ENCODE measurements at regions not wholly inside any gene's neighbourhood (a gene's known extent, or its start where the extent isn't known, plus 50 kb on each side); places are given as distances from the start of the nearest gene placed in this dataset.
"Not testable (repeated sequence)": the region's sequence is repeated elsewhere in the genome, so short reads cannot be mapped to it uniquely, and the experiment has no call there.

DNA sequence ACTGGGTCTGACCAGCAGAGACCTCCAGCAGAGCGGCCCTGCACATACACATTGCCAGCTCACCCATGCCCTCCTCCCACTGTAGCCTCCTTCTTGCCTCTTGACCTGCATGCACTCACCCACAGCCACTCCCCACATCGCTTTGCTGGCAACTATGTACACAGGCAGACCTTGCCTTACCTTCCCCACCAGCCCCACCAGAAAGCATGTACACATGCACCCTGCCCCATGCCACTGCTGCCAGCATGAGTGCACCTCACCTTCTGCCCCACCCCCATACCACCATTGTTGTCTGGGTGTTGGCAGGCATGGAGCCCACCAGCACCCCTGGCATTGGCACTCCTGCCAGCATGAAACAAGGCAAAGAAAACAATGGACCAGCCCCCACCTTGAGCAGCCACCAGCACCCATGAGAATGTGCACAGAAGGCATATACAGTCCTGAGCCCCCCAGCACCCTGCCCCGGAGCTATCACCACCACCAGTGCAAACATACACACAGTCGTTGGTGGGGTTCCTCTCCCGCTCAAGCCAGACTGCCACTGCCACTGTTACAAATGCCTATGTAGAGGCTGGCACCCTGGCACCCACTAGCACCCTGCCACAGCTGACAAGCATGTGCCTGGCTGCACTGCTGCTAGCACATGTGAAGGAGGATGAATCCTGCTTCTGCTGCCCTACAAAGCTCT, 171.4 kb upstream of the NR4A3 start:
- Histone ChIP-seq H3K9me3 (peaks cover 0 to 19% (median 11%) of the 10 kb centered on the region in 4 donors), H3K4me3 (no peak overlapping the region), H3K27ac (no peak overlapping the region), H3K27me3 (no peaks in the 10 kb centered on the region), H3K36me3 (no peaks in the 10 kb centered on the region), H3K4me1 (no peaks in the 10 kb centered on the region)
- no peak for DNase-seq
- intact Hi-C loops (cut with DNase I; ENCODE audit: low total_unique reads): no loop called here
- WGBS, 5 donors: 76 to 93% (median 91%) methylated on average over 5 of the region's 5 CpGs
- TF ChIP-seq POLR2AphosphoS5 (IDR thresholded peaks at IDR 0.05) (no peak), POLR2A (IDR thresholded peaks at IDR 0.05) (no peak), EP300 (IDR thresholded peaks at IDR 0.05) (no peak)
- TF ChIP-seq, protein P1, sequence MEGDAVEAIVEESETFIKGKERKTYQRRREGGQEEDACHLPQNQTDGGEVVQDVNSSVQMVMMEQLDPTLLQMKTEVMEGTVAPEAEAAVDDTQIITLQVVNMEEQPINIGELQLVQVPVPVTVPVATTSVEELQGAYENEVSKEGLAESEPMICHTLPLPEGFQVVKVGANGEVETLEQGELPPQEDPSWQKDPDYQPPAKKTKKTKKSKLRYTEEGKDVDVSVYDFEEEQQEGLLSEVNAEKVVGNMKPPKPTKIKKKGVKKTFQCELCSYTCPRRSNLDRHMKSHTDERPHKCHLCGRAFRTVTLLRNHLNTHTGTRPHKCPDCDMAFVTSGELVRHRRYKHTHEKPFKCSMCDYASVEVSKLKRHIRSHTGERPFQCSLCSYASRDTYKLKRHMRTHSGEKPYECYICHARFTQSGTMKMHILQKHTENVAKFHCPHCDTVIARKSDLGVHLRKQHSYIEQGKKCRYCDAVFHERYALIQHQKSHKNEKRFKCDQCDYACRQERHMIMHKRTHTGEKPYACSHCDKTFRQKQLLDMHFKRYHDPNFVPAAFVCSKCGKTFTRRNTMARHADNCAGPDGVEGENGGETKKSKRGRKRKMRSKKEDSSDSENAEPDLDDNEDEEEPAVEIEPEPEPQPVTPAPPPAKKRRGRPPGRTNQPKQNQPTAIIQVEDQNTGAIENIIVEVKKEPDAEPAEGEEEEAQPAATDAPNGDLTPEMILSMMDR (IDR thresholded peaks at IDR 0.05): no peak

DNA sequence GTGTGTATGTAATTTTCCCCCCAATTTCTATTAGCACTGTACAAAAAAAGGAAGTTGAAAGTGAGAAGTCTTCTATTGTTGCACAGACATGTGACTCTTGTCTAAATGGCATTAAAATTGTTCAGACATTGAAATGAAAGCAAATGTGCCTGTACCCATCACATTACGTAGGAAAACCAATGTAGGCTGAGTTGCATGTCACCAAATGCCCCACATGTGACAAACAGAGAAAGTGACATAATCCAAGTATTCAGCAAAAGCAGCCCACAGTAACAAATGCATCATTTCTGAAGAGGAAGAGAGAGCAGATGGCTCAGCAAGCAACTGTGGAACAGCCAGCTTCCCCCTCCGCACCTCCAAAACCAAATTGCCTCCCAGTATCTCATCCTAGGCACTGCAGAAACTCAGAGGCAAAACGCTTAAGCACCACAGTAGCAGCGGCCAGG, 161.5 kb upstream of the NR4A3 start:
- H3K9me3 ChIP-seq: no peaks in the 10 kb centered on the region
- no peak overlapping the region for H3K27ac ChIP-seq
- H3K36me3 ChIP-seq: no peaks in the 10 kb centered on the region
- no peaks in the 10 kb centered on the region for H3K4me1 ChIP-seq
- no peak overlapping the region for H3K4me3 ChIP-seq
- intact Hi-C loops (cut with DNase I; ENCODE audit: low total_unique reads): no loop called here
- peak in 1 of 2 donors; percentile 26 for DNase-seq
- H3K27me3 ChIP-seq: no peaks in the 10 kb centered on the region
- WGBS, 5 donors: 70 to 82% (median 81%) methylated on average over 4 of the region's 4 CpGs
- no peak for TF ChIP-seq EP300 (IDR thresholded peaks at IDR 0.05)
- no peak for TF ChIP-seq POLR2AphosphoS5 (IDR thresholded peaks at IDR 0.05)
- no peak for TF ChIP-seq POLR2A (IDR thresholded peaks at IDR 0.05)
- TF ChIP-seq, protein P1 (IDR thresholded peaks at IDR 0.05): no peak

DNA sequence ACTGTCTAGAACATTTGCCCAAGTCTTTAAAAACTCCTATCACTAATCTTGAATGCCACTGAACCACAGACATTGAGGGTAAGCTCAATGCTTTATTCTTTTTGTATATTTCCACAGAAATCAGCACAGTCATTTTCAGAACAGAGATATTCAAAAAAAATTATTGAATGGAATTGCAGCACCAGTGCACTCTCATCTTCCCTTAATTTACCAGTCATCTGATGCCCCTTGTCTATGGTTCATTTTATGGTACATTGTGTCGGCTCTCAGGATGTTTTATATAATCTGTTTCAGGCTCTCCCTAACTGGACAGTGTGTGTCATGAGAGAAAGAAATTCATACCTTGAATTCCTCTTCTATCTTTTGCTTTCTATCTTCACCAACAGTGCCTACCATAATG, 158.4 kb upstream of the NR4A3 start:
- no peaks in the 10 kb centered on the region for H3K27me3 ChIP-seq
- no peaks in the 10 kb centered on the region for H3K9me3 ChIP-seq
- intact Hi-C loops (cut with DNase I; ENCODE audit: low total_unique reads): no loop called here

DNA sequence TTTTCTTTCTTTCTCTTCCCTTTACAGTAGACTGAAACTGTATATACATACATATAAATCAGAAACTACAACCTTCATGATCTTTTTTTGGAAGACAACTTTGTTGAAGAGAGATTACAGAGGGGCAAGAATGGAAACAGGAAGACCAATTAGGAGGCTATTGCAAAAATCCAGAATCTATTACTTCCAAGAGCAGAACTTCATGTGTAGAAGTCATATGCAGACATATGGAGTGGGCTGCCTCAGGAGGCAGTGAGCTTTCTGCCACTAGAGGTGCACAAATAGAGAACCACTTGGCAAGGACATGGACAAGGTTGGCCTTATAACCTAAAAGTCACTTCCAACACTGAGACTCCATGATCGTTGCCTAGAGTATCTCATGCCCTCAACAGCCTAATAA, 157.8 kb upstream of the NR4A3 start:
- Histone ChIP-seq H3K27me3 (no peaks in the 10 kb centered on the region), H3K27ac (no peak overlapping the region), H3K36me3 (no peaks in the 10 kb centered on the region), H3K4me3 (no peak overlapping the region), H3K4me1 (peaks cover 0 to 7% (median 0%) of the 10 kb centered on the region in 4 donors), H3K9me3 (no peaks in the 10 kb centered on the region)
- 68 to 95% (median 73%) methylated on average over 1 of the region's 1 CpG for WGBS, 5 donors
- no peak for TF ChIP-seq POLR2A (IDR thresholded peaks at IDR 0.05)
- TF ChIP-seq POLR2AphosphoS5 (IDR thresholded peaks at IDR 0.05): no peak
- no peak for DNase-seq
- intact Hi-C loops (cut with DNase I; ENCODE audit: low total_unique reads): no loop called here

More for the DNA sequence above, 158.4 kb upstream of the NR4A3 start:
- Histone ChIP-seq H3K4me3 (no peak overlapping the region), H3K27ac (no peak overlapping the region), H3K4me1 (peaks cover 0 to 7% (median 0%) of the 10 kb centered on the region in 4 donors), H3K36me3 (no peaks in the 10 kb centered on the region)
- WGBS, 5 donors: 75 to 93% (median 91%) methylated on average over 1 of the region's 1 CpG
- no peak for TF ChIP-seq POLR2AphosphoS5 (IDR thresholded peaks at IDR 0.05)
- no peak for TF ChIP-seq EP300 (IDR thresholded peaks at IDR 0.05)
- TF ChIP-seq, protein P1 (IDR thresholded peaks at IDR 0.05): no peak
- no peak for TF ChIP-seq POLR2A (IDR thresholded peaks at IDR 0.05)
- DNase-seq: no peak

DNA sequence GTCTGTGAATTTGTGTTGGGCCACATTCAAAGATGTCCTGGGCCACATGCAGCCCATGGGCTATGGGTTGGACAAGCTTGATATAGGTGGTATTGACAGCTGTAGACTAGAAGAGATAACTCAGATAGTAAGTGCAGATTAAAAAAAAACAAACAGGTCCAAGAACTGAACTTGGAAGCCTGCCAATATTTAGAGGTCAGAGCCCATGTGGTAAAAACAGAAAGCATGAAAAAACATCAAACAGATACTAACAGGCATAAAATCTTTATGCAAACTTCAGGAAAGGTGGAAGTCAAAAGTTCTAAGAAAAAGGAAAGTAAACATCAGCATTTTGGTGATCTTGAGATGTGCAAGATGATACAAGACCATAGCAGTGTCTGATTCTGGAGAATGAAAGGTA, 155.1 kb upstream of the NR4A3 start:
- intact Hi-C loops (cut with DNase I; ENCODE audit: low total_unique reads): no loop called here
- no peak overlapping the region for H3K4me3 ChIP-seq
- DNase-seq: peak in 1 of 2 donors; percentile 18
- H3K36me3 ChIP-seq: no peaks in the 10 kb centered on the region
- H3K27ac ChIP-seq: no peak overlapping the region
- no peaks in the 10 kb centered on the region for H3K27me3 ChIP-seq
- peaks cover 0 to 7% (median 0%) of the 10 kb centered on the region in 4 donors for H3K4me1 ChIP-seq
- TF ChIP-seq EP300 (IDR thresholded peaks at IDR 0.05) (no peak), POLR2AphosphoS5 (IDR thresholded peaks at IDR 0.05) (no peak), POLR2A (IDR thresholded peaks at IDR 0.05) (no peak)
- TF ChIP-seq, protein P1 (IDR thresholded peaks at IDR 0.05): no peak
- H3K9me3 ChIP-seq: no peaks in the 10 kb centered on the region

DNA sequence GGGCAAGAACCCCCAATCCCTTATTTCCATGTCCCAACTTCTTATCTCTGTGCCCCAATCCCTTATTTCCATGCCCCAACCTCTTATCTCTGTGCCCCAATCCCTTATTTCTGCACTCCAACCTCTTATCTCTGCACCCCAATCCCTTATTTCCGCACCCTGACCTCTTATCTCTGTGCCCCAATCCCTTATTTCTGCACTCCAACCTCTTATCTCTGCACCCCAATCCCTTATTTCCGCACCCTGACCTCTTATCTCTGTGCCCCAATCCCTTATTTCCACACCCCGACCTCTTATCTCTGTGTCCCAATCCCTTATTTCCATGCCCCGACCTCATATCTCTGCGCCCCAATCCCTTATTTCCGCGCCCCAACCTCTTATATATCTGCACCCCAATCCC, 150.8 kb upstream of the NR4A3 start:
- H3K4me3 ChIP-seq; H3K27ac ChIP-seq; intact Hi-C loops (cut with DNase I; ENCODE audit: low total_unique reads); H3K27me3 ChIP-seq; H3K9me3 ChIP-seq; H3K36me3 ChIP-seq; H3K4me1 ChIP-seq; DNase-seq: not testable (repeated sequence)
- 71 to 80% (median 77%) methylated on average over 7 of the region's 7 CpGs for WGBS, 5 donors
